Muscle of arm (tissue), 1 donor: ENCODE measurements at regions not wholly inside any gene's neighbourhood (a gene's known extent, or its start where the extent isn't known, plus 50 kb on each side); places are given as distances from the start of the nearest gene placed in this dataset.
A peak's percentile ranks its signal among the peaks of the same experiment; 100 is the strongest.
"Not testable (repeated sequence)": the region's sequence is repeated elsewhere in the genome, so short reads cannot be mapped to it uniquely, and the experiment has no call there.

Source experiments
- DNase-seq: peaks from one replicate; pipeline ENCODE4 v3.0.0-alpha.2; 2013

DNA sequence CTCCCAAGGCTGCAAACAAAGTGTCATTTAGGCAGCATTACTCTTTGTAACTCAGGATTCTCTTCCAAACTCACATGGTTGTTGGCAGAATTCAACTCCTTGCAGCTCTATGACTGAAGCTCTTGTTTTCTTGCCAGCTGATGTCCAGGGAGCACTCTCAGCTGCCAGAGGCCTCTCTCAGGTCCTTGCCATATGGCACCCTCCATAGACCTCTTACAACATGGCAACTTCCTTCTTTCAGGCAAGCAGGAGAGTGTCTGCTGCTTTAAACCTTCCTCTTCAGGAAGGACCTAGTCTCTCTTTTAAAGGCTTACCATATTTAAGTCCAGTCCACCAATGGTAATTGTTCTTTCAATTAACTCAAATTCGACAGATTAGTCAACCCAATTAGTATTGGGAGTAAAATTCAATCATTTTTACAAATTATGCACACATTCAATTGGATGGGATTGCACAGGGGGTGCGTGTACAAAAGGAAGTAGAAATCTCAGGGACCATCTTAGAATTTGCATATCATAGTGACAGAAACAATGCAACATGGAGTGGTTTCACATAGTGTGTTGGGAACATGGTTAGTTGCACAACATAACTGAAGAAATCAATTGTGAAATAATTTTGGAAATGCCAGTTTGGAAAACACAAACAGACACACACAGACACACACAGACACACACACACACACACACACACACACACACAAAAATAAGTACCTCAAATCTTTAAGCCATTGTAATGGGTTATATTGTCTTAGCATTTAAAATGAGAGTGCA lies 893.5 kb upstream of the ZEB2 start:
- no peak for DNase-seq

DNA sequence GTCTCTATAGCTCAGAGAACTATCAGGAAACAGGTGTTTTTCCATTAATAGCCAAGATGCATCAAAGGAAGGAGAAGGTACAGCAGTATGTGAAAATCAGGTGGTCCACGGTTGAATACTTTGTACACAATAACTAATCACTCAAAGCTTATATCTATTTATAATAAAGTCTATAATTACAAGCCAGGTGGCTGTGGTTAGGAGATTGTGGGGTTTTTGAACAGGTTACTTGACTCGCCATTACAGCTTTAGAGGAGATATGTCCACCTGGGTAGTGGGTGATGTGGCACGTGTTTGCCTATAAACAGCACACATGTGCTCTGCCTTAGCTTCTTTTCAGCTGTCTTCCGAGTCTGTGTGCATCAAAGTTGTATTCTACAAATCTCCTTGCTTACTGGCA lies 892.2 kb upstream of the ZEB2 start:
- DNase-seq: no peak

GRCh38 chr2:145411493-145411892 lies 891.6 kb upstream of the ZEB2 start:
- DNase-seq: no peak

GRCh38 chr2:145410086-145410485 lies 890.2 kb upstream of the ZEB2 start:
- no peak for DNase-seq

GRCh38 chr2:145408980-145409379 lies 889.1 kb upstream of the ZEB2 start:
- DNase-seq: no peak

DNA sequence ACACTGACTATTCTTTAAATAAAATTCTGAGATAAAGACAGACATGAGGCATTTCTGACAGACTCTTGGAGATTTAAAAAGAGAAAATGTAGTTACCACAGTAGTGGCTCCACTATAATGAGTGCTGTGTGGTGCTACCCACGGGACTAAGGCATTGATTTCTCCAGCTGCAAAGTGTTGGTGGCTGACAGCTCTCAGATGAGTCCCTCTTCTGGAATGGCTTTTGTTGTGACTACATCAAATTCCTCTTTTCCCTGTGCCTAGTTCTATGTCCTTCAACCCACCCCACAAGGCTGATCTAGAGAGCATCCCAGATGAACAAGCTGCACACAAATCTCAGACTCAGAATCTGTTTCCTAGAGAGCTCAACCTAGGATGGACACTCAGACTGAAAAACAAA lies 884.8 kb upstream of the ZEB2 start:
- no peak for DNase-seq

DNA sequence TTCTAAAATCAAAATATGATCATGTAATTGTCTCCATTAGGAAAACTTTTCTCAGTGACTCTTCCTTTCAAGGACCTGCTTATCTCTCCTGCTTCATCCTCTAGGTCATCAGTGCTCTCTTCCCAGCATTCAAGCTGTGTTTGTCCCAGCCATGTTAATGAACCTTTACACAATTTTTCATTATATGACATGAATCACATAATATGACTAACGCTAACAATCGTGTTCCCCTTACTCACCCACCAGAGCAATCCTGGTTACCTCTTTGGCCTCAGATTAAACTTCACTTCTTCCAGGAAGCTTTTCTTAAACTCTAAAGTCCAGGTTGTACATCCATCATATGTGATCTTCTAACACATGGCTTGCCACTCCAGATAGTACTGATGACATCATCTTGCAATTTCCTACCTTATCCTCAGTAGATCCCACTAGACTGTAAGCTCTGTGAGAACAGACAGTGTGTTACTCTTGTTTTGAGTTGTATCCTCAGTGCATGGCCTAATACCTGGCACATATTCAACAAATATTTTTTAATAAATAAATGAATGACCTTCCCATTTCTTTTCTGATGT lies 882.9 kb upstream of the ZEB2 start:
- no peak for DNase-seq

- DNase-seq: no peak
Measured at GRCh38 chr2:145399131-145399530, 879.2 kb upstream of the ZEB2 start.

GRCh38 chr2:145394181-145394580 lies 874.3 kb upstream of the ZEB2 start:
- no peak for DNase-seq

DNA sequence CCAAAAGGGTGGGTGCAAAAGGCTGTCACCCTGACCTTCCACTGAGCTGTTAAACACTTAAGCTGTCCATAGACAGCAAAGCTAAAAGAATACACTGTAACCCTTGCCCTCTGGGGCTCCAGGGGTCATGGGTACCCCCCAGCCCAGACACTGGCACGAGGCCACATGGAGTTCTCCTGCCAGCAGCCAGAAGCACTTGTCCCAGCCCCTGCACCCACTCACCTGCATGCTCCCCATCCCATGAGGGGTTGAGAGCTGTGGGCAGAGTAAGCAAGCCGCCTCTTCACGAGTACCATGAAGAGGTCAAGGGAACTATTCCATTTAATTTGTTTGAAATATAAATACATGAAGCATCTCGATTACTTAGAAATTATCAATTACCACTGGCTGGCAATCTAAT lies 867.1 kb upstream of the ZEB2 start:
- no peak for DNase-seq

DNA sequence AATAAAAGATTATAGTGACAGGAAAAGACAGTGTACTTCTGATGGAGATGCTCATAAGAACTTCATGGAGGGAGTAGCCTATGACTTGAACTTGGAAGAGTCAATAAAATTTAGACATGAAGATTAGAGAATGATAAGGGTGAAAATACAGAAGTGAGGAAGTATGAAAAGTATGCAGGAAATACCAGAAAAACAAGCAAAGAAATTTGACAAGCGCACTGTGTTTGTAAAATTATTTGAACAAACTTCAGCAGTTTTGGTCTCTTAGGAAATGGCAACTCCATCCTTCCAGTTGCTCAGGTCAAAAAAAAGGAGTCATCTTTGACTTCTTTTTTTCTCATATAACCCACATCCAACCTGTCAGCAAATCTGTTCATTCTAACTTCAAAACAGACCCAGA lies 864.0 kb upstream of the ZEB2 start:
- DNase-seq: no peak

DNA sequence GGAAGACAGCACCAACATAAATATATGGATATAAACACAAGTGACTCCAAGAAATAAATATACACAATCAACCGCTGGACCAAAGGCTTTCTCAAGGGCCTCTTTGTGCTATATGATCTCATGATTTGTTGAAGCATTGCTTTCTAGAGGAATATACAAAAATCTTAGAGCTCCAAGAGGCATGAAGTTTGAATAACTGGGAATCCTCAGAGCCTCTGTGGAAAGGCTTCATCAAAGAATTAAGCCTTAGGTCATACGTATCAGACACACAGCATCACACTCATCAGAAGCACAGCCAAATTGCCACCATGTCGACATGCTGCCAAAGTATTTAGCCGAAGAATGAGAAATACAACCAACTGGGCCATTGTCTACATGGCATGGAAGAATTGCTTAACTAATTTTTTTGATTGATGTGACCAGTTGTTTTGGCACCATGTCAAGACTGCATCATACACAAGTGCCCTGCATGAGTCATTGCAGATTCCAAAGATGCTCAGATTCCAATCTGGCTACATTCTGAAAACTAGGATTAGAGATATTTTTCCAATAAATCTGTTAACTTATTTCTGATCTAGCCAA lies 860.6 kb upstream of the ZEB2 start:
- DNase-seq: peak; percentile 68

- DNase-seq: peak; percentile 3
Measured at GRCh38 chr2:145379934-145380333, 860.0 kb upstream of the ZEB2 start.

DNA sequence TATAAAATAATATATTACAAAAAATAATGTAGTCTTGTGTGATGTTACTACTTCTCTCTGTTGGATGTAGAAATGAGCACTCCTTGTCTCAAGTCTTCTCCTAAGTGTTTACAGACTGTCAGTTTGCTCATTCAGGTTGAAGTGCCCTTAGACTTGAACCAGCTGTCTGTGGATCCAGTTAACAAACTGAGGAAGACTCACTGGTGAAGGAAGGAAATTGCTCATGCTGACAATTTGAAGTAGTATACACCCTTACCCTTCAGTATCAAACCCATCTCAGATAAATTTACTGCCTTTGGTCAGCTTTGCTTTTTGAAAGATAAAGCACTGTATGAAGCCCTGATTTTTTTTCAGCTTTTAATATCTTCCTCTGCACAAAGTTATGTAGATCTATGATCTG lies 854.2 kb upstream of the ZEB2 start:
- no peak for DNase-seq

DNA sequence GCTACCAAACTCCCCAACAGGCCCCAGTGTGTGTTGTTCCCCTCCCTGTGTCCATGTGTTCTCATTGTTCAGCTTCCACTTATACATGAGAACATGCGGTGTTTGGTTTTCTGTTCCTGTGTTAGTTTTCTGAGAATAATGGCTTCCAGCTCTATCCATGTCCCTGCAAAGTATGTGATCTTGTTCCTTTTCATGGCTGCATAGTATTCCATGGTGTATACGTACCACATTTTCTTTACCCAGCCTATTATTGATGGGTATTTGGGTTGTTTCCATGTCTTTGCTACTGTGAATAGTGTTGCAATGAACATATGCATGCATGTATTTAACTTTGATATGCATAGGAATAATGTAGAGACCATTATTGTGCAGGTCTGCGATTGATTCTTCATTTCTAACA lies 847.4 kb upstream of the ZEB2 start:
- DNase-seq: not testable (repeated sequence)

- DNase-seq: no peak
Measured at GRCh38 chr2:145366341-145366740, 846.4 kb upstream of the ZEB2 start.

DNA sequence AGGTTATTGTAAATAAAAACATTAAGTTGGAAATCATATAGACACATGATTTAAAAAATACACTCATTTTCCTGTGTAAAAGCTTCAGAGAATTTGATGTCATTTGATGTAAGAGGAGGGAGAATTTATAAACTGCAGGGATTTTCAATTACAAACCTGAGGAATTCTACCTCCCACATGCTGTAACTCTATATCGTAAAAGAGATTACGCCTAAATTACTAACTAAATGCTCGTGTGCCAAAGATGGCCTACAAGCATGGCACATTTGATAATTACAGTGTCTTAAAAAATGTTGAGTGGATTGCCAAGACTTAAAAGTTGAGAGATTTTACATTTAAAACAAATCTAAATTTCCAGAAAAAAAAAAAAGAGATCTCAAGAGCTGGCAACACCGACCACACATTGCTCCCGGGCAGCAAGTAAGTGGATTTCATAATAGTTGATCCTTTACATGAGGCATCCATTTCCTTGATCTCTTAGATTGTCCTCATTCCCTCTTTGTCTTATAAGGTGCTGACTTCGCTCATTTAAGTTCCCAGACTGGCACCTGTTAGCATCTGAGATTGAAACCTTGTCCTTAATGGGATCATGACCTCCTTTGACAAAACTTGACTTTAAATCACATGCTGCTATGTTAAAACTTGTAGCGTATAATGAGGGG lies 840.3 kb upstream of the ZEB2 start:
- DNase-seq: no peak

GRCh38 chr2:145359561-145359960 lies 839.6 kb upstream of the ZEB2 start:
- no peak for DNase-seq

- no peak for DNase-seq
Measured at GRCh38 chr2:145356056-145356455, 836.1 kb upstream of the ZEB2 start.

DNA sequence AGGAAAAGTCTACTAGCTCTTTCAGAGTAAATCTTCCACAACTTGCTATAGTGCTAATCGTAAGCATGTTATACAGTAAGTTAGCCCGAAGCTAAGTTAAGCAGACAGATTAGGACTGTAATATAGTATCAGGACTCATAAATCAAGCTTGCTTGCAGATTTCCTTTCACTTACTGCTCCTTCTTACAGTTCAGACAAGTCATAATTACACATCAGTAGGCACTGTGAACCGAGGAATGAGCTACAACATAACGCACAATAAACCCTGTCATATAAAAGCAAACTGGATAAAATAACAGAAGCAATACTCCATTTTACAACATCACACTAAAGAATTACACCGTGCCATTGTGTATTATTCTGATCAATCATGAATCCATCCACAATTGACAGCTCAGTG lies 832.6 kb upstream of the ZEB2 start:
- DNase-seq: no peak

GRCh38 chr2:145351864-145352425 lies 832.0 kb upstream of the ZEB2 start:
- DNase-seq: no peak

- no peak for DNase-seq
Measured at GRCh38 chr2:145350011-145350410, 830.1 kb upstream of the ZEB2 start.
